Hypothalamus (tissue), 51 donors: ENCODE measurements at regions not wholly inside any gene's neighbourhood (a gene's known extent, or its start where the extent isn't known, plus 50 kb on each side); places are given as distances from the start of the nearest gene placed in this dataset.

Source experiments
- DNase-seq, 51 donors: peaks; one replicate each; lab custom pipeline; 2025; lab: John Stamatoyannopoulos, UW

DNA sequence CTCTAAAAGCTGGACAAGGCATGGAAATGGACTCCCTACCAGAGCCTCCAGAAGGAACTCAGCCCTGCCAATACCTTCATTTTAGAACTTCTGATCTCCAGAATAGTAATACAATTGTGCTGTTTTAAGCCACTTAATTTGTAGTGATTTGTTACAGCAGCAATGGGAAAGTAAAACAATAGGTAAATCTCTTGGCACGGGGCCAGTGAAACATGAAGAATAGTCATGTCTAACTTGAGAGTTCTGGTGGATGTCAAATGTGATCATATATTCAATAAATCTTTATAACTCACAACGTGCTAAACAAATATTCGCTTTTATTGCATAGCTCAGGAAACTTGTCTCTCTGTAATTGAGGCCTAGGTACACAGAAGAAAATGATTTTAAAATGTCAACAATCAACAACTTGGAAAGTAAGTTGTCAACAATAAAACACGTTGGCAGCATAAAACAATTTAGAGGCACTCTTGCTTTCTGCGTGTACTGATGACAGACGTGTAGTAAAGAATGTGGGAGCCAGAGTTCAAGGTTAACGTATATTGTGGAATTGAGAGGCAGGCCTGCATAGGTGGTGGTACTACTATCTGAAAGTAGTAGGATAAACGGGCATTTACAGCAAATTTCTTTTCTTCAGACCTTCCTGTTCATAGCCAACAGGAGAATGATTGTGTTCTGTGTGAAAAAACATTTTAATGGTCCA lies 140.5 kb upstream of the OPRM1 start:
- DNase-seq: no peak

GRCh38 chr6:153882411-153882810 lies 156.6 kb upstream of the OPRM1 start:
- DNase-seq: no peak

DNA sequence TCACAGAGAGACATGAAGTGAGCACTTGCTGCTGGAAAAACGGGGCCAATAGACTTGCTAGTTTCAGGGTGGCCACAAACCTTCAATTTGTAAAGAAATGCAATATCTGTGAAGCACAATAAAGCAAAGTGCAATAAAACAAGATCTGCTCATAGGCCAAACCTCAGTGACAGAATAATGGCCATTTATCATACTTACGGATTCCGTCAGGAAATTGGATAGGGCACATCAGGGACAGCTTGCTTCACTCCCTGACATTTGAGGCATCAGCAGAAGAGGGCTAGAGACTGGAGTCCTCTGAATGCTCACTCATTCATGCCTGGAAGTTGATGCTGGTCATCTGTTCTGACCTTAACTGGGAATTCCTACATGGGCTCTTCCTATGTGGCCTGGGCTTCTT lies 165.5 kb upstream of the OPRM1 start:
- DNase-seq: no peak

GRCh38 chr6:153872946-153873345 lies 166.1 kb upstream of the OPRM1 start:
- DNase-seq: no peak

DNA sequence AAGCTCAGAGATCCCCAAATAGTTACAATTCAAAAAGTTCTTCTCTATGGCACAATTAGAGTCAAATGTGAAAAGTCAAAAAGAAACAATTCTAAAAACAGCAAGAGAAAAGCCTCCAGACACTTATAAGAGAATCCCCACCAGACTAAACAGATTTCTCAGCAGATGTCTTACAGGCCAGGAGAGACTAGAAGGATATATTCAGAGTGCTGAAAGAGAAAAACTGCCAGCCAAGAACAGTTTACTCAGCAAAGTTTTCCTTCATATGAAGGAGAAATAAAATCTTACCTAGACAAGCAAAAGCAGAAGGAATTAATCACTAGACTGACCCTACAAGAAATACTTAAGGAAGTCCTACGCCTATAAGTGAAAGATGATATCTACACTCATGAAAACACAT lies 176.1 kb upstream of the OPRM1 start:
- no peak for DNase-seq

- DNase-seq: no peak
These were observed 176.9 kb upstream of the OPRM1 start for GRCh38 chr6:153862139-153862538.

DNA sequence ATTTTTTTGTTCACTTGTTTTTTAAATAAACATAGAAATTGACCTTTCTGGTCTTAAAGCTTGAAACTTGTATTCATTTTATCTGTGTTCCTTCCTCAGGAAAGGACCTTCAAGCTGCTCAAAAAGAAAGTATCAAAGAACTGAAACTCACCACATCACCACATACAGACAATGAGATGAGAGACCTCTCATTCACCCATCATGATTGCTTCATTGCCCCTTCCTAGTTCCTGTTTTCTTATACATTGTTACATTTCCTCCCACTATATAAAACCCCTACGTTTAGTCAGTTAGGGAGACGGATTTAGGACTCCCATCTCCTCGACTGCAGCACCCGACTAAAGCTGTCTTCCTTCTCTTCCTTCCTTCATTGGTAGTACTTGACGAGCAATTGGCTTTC lies 180.5 kb upstream of the OPRM1 start:
- no peak for DNase-seq

DNA sequence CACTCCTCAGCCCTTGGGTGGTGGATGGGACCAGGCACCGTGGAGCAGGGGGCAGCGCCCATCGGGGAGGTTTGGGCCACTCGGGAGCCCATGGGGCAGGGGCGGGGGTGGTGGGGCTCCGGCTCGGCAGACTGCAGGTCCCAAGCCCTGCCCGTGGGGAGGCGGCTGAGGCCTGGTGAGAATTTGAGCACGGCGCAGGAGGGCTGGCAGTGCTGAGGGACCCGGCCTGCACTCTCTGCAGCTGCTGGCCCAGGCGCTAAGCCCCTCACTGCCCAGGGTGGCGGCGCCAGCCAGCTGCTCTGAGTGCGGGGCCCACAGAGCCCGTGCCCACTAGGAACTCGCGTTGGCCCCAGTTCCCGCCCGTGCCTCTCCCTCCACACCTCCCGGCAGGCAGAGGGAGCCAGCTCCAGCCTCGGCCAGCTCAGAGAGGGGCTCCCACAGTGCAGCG lies 182.1 kb upstream of the OPRM1 start:
- DNase-seq: no peak

DNA sequence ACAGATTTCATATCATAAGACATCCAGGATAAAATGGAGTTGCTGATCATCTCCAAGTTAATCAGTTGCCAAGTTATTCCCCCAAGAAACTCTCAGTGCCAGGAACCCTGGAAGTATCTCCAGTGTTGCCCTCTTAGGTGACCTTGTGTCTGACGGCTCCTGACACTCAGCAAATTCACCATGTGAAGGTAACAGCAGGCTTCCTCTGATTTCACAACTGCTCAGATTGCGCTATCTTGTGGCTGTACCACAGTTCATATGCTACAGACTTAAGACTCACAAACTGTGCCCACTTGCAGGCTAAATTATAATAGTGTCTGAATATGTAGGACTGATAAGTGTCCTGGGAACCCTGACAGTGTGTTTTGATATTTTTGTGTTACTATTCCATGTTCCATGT lies 186.6 kb upstream of the OPRM1 start:
- DNase-seq: no peak

DNA sequence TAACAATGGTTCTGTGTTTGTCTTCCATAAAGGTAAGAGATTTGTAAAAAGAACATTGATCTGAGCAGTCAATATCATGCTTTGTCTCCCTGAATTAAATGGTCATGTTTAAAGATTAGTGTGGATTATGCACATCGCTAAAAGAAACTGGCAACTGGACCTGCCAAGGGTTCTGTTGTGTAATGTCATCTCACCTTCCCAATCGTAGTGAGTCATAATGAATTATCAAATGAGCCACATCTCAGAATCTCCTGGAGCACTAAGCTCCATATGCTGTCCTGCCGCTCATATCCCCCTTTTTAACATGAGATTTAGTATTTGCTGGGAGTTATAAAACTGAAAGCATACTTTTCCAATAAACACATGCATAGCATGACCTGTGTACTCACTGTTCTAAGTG lies 187.0 kb upstream of the OPRM1 start:
- DNase-seq: no peak

- DNase-seq: no peak
These were observed 189.8 kb upstream of the OPRM1 start for GRCh38 chr6:153849072-153849779.

GRCh38 chr6:153843420-153843819 lies 195.6 kb upstream of the OPRM1 start:
- no peak for DNase-seq

GRCh38 chr6:153842491-153842890 lies 196.5 kb upstream of the OPRM1 start:
- no peak for DNase-seq

- DNase-seq: no peak
These were observed 198.8 kb upstream of the OPRM1 start for GRCh38 chr6:153840039-153840850.

DNA sequence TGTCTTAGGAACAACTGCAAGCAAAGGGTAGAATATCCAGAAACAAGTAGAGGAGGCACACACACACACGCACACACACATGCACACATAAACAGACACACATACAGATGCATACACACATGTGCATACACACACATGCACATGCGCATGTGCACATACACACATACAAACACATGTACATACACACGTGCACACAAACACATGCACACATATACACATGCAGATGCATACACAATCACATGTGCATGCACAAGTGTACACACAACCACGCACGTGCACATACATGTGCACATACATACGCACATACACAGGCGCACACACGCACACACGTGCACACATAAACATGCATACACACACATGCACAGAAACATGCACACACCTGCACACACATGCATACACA lies 206.5 kb upstream of the OPRM1 start:
- no peak for DNase-seq

GRCh38 chr6:153831350-153832078 lies 207.5 kb upstream of the OPRM1 start:
- no peak for DNase-seq

DNA sequence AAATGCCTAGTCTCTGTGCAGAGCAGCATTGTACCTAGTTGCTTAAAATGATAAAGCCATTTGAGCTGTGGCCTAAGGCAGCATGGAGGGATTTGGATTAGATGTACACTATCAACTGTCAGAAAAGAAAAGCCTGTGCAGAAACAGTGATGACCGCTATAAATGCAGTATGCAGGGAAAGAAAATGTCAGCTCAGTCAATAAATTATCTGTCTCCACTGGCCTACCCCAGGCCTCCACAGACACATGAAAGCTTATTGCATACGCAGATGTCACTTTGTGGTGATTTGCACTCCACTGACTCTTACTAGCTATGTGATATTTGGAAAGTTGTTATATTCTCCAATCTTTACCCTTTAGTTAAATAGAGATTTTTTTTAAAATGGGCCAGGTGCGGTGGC lies 221.9 kb upstream of the OPRM1 start:
- DNase-seq: no peak

- no peak for DNase-seq
These were observed 222.7 kb upstream of the OPRM1 start for GRCh38 chr6:153816366-153816765.

- no peak for DNase-seq
These were observed 224.9 kb upstream of the OPRM1 start for GRCh38 chr6:153814136-153814535.

GRCh38 chr6:153804755-153805330 lies 234.2 kb upstream of the OPRM1 start:
- no peak for DNase-seq

GRCh38 chr6:153801917-153802316 lies 237.1 kb upstream of the OPRM1 start:
- DNase-seq: no peak
